Fibroblast of lung (primary cell): ENCODE measurements at regions not wholly inside any gene's neighbourhood (a gene's known extent, or its start where the extent isn't known, plus 50 kb on each side); places are given as distances from the start of the nearest gene placed in this dataset.

Source experiments
- DNase-seq, 2 donors: peaks; one replicate each; pipeline versions ENCODE4 v3.0.0 to v3.0.0-alpha.2; 2010; ENCODE audit warnings: low read depth in 2 of 2
- H2AFZ ChIP-seq: 2 replicates; pipeline ENCODE4 v1.5.1; 2012; ENCODE audit warnings: low read length, control low read depth, inconsistent platforms
- H3K27ac ChIP-seq: 2 replicates; pipeline ENCODE4 v1.5.1; 2011; ENCODE audit warnings: low read length, control low read depth; ENCODE audit not compliant: insufficient read depth
- H3K27me3 ChIP-seq: 2 replicates; pipeline ENCODE4 v1.5.1; 2011; ENCODE audit warnings: mild to moderate bottlenecking, low read length; ENCODE audit not compliant: control insufficient read depth, insufficient read depth
- H3K36me3 ChIP-seq: 2 replicates; pipeline ENCODE4 v1.5.1; 2011; ENCODE audit warnings: low read length; ENCODE audit not compliant: control insufficient read depth, insufficient read depth
- H3K4me1 ChIP-seq: 2 replicates; pipeline ENCODE4 v1.5.1; 2011; ENCODE audit warnings: low read length; ENCODE audit not compliant: control insufficient read depth, insufficient read depth; ENCODE audit errors: extremely low read depth
- H3K4me2 ChIP-seq: 2 replicates; pipeline ENCODE4 v1.5.1; 2011; ENCODE audit warnings: low read length, control low read depth; ENCODE audit not compliant: insufficient read depth; ENCODE audit errors: extremely low read depth
- H3K4me3 ChIP-seq, 4 experiments: fragments of 200-600 bp in 1 of 4; sonication (generic) in 1 of 4; replicated peaks in 1 of 4; 2 replicates each; pipeline ENCODE4 v1.5.1; 2011 to 2016; ENCODE audit warnings: low read length in 4 of 4, low read depth in 3 of 4, mild to moderate bottlenecking in 3 of 4, control low read depth in 2 of 4, inconsistent platforms in 1 of 4, mixed read lengths in 1 of 4; ENCODE audit not compliant: insufficient read depth in 1 of 4; ENCODE audit errors: control extremely low read depth in 1 of 4
- H3K79me2 ChIP-seq: 2 replicates; pipeline ENCODE4 v1.5.1; 2012; ENCODE audit warnings: mild to moderate bottlenecking, low read length, inconsistent platforms; ENCODE audit not compliant: control insufficient read depth, insufficient read depth
- H3K9ac ChIP-seq: 2 replicates; pipeline ENCODE4 v1.5.1; 2011; ENCODE audit warnings: mild to moderate bottlenecking, low read length, control low read depth; ENCODE audit not compliant: insufficient read depth
- H3K9me3 ChIP-seq: 2 replicates; pipeline ENCODE4 v1.5.1; 2012; ENCODE audit warnings: low read depth, low read length; ENCODE audit not compliant: control insufficient read depth, insufficient read depth
- H4K20me1 ChIP-seq: 2 replicates; pipeline ENCODE4 v1.5.1; 2011; ENCODE audit warnings: low read length; ENCODE audit not compliant: control insufficient read depth, insufficient read depth; ENCODE audit errors: extremely low read depth
- EZH2 ChIP-seq: IDR thresholded peaks from 2 replicates; pipeline ENCODE4 v1.5.1; 2012; ENCODE audit warnings: low read length, control low read depth, mild to moderate bottlenecking; ENCODE audit errors: missing control alignments
- TF ChIP-seq, protein P1 (sequence below), 2 donors: IDR thresholded peaks in 1 of 2; conservative IDR thresholded peaks in 1 of 2; 1 replicate in 1 of 2; 2 replicates in 1 of 2; pipeline ENCODE4 v1.5.1; 2011 to 2012; ENCODE audit warnings: low read length in 2 of 2, control low read depth in 1 of 2, inconsistent platforms in 1 of 2, low read depth in 1 of 2, mild to moderate bottlenecking in 1 of 2

DNA sequence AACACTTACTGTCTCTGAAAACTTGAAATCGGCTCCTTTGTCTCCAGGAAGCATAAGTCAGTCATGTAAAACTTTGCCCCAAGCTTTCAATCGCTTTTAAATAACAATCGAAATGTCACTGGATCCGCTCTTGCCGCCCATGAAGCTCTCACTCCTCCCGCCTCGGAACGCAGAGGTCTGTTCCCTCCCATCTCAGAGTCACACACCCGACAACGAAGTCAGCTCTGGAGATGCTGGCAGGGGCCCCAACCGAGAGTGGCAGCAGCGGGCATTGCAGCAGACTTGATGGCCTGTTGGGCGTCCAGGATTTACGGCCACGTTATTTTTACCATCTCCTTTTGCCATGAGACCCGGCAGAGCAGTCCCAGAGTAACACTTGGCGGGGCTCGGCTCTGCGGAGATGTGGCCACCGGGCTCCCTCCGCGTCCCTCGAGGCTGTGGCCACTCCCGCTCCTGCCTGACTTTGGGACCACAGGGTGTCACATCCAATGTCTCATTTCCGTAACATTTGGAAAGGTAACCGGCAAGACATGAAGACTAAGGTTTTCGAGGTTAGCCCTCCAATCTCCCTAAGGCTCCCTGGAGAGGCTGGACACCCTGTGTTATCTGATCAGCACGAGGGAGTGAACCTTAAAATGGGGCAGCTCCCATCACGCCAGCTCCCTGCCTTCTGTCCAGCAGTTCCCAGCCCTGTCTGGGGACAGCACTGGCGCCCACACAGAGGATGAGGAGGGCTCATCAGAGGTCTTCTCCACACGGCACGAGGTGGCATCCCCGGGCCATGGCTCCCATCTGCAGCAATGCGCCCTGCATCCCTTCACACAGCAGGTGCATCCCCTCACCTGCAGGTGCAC, 62.8 kb upstream of the ADGRA1 start:
- H3K4me2 ChIP-seq = no peak overlapping the region
- no peak overlapping the region for H3K9ac ChIP-seq
- H3K4me3 ChIP-seq = no peak overlapping the region
- H3K4me1 ChIP-seq = no peaks in the 10 kb centered on the region
- H2AFZ ChIP-seq = no peak overlapping the region
- H3K27me3 ChIP-seq = no peaks in the 10 kb centered on the region
- no peaks in the 10 kb centered on the region for H3K36me3 ChIP-seq
- TF ChIP-seq, protein P1, sequence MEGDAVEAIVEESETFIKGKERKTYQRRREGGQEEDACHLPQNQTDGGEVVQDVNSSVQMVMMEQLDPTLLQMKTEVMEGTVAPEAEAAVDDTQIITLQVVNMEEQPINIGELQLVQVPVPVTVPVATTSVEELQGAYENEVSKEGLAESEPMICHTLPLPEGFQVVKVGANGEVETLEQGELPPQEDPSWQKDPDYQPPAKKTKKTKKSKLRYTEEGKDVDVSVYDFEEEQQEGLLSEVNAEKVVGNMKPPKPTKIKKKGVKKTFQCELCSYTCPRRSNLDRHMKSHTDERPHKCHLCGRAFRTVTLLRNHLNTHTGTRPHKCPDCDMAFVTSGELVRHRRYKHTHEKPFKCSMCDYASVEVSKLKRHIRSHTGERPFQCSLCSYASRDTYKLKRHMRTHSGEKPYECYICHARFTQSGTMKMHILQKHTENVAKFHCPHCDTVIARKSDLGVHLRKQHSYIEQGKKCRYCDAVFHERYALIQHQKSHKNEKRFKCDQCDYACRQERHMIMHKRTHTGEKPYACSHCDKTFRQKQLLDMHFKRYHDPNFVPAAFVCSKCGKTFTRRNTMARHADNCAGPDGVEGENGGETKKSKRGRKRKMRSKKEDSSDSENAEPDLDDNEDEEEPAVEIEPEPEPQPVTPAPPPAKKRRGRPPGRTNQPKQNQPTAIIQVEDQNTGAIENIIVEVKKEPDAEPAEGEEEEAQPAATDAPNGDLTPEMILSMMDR (conservative IDR thresholded peaks at IDR 0.05 in 1 of 2, IDR thresholded peaks at IDR 0.05 in 1 of 2; ENCODE audit: low read depth in 1 of 2, low read length in 2 of 2) = no peak
- no peak for TF ChIP-seq EZH2
- H4K20me1 ChIP-seq = no peaks in the 10 kb centered on the region
- H3K27ac ChIP-seq = no peak overlapping the region
- no peaks in the 10 kb centered on the region for H3K79me2 ChIP-seq
- no peaks in the 10 kb centered on the region for H3K9me3 ChIP-seq
- DNase-seq = no peak

DNA sequence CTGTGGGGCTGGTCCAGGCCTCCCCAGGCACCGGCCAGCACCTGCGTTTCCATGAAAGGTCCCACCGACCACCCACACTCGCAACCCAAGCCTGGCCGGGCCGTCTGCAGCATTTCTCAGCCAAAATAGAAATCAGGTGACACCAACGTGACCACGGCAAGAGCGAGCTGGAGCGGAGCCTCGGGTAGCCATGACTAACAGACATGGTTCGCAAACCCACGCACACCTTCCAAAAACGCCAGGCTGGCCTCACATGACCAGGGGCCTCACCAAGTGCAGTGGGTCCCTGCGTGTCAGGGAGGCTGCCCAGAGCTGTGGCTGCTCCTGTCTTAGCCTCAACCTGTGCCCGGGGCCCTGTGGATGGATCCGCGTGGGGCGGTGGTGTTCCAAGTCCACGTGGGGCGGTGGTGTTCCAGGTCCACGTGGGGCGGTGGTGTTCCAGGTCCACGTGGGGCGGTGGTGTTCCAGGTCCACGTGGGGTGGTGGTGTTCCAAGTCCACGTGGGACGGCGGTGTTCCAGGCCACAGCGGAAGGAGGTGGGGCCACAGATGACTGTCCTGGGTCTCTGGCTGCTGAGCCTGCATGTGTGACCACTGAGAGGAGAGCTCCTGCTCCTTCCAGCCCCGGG, 64.4 kb upstream of the ADGRA1 start:
- Histone ChIP-seq H2AFZ (no peak overlapping the region), H3K27ac (no peak overlapping the region), H3K79me2 (no peaks in the 10 kb centered on the region), H3K27me3 (no peaks in the 10 kb centered on the region), H3K36me3 (no peaks in the 10 kb centered on the region), H3K4me1 (no peaks in the 10 kb centered on the region), H4K20me1 (no peaks in the 10 kb centered on the region), H3K4me2 (no peak overlapping the region), H3K9ac (no peak overlapping the region), H3K4me3 (no peak overlapping the region), H3K9me3 (no peaks in the 10 kb centered on the region)
- TF ChIP-seq, protein P1 (conservative IDR thresholded peaks at IDR 0.05 in 1 of 2, IDR thresholded peaks at IDR 0.05 in 1 of 2; ENCODE audit: low read depth in 1 of 2, low read length in 2 of 2) = no peak
- no peak for TF ChIP-seq EZH2
- no peak for DNase-seq

DNA sequence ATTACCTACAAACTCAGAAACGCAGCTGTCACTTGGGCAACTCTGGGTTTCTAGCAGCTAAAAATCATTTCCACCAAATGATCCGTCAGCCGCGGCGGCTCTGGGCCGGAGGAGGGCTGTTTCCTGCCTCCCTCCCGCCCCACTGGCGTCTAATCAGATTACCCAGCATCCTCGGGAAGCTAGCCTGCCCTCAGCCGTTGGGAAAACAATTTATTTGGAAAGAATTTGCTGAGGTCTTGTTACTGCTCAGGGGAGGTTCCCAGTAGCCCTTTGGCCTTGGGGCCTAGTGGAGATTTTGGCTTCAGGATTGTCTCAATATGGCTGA, 65.0 kb upstream of the ADGRA1 start:
- Histone ChIP-seq H3K9ac (no peak overlapping the region), H3K36me3 (no peaks in the 10 kb centered on the region), H3K27me3 (no peaks in the 10 kb centered on the region), H3K79me2 (no peaks in the 10 kb centered on the region), H3K4me3 (no peak overlapping the region), H2AFZ (no peak overlapping the region), H4K20me1 (no peaks in the 10 kb centered on the region), H3K4me2 (no peak overlapping the region), H3K27ac (no peak overlapping the region), H3K4me1 (no peaks in the 10 kb centered on the region), H3K9me3 (no peaks in the 10 kb centered on the region)
- TF ChIP-seq, protein P1 (conservative IDR thresholded peaks at IDR 0.05 in 1 of 2, IDR thresholded peaks at IDR 0.05 in 1 of 2; ENCODE audit: low read depth in 1 of 2, low read length in 2 of 2) = no peak
- TF ChIP-seq EZH2 = no peak
- no peak for DNase-seq
